ENCODE measurements at regions not wholly inside any gene's neighbourhood (a gene's known extent, or its start where the extent isn't known, plus 50 kb on each side); places are given as distances from the start of the nearest gene placed in this dataset.

- TF ChIP-seq TCF7L2 (IDR thresholded peaks at IDR 0.05; ENCODE audit: borderline replicate concordance, extremely low read depth, insufficient read depth, insufficient read length) (no peak), CTCF (IDR thresholded peaks at IDR 0.05 in 2 of 3, conservative IDR thresholded peaks at IDR 0.05 in 1 of 3; ENCODE audit: borderline replicate concordance in 1 of 3, insufficient read depth in 1 of 3, low read depth in 2 of 3, low read length in 2 of 3) (no peak), POLR2A (IDR thresholded peaks at IDR 0.05; ENCODE audit: borderline replicate concordance, extremely low read depth, insufficient read depth, insufficient read length) (no peak), SIN3A (IDR thresholded peaks at IDR 0.05; ENCODE audit: low read depth) (no peak), ZNF274 (IDR thresholded peaks at IDR 0.05; ENCODE audit: low read depth, low read length) (no peak), CEBPB (IDR thresholded peaks at IDR 0.05; ENCODE audit: low read depth) (no peak), ATF3 (IDR thresholded peaks at IDR 0.05) (no peak), YY1 (IDR thresholded peaks at IDR 0.05; ENCODE audit: extremely low read depth, insufficient replicate concordance, low read depth, low read length) (no peak), MAX (IDR thresholded peaks at IDR 0.05) (no peak), SRF (IDR thresholded peaks at IDR 0.05; ENCODE audit: low read depth) (no peak), EZH2 (IDR thresholded peaks at IDR 0.05) (no peak), EGR1 (IDR thresholded peaks at IDR 0.05; ENCODE audit: low read depth) (no peak), REST (IDR thresholded peaks at IDR 0.05; ENCODE audit: low read depth) (no peak)
Measured at GRCh38 chr16:26457882-26458281, 608.8 kb upstream of the C16orf82 start.
